ENCODE measurements at regions not wholly inside any gene's neighbourhood (a gene's known extent, or its start where the extent isn't known, plus 50 kb on each side); places are given as distances from the start of the nearest gene placed in this dataset.

GRCh38 chr18:75880925-75881504, 453.5 kb upstream of the SMIM21 start:
- TF ChIP-seq ZBTB11 (CRISPR knock-in tag; IDR thresholded peaks at IDR 0.05) (no peak), HSF4 (CRISPR knock-in tag; IDR thresholded peaks at IDR 0.05; ENCODE audit: borderline replicate concordance) (no peak), ZNF311 (CRISPR knock-in tag; IDR thresholded peaks at IDR 0.05) (no peak), GATAD2B (IDR thresholded peaks at IDR 0.05; ENCODE audit: borderline replicate concordance) (no peak)

Data from K562 (cell line).